ENCODE measurements at regions not wholly inside any gene's neighbourhood (a gene's known extent, or its start where the extent isn't known, plus 50 kb on each side); places are given as distances from the start of the nearest gene placed in this dataset.

GRCh38 chr15:62440362-62441105, 275.4 kb upstream of the C2CD4B start:
- TF ChIP-seq POLR2A (IDR thresholded peaks at IDR 0.05): no peak
- no peak for TF ChIP-seq CTCF (IDR thresholded peaks at IDR 0.05)
